ENCODE measurements at regions not wholly inside any gene's neighbourhood (a gene's known extent, or its start where the extent isn't known, plus 50 kb on each side); places are given as distances from the start of the nearest gene placed in this dataset.

- intact Hi-C loops (cut with micrococcal nuclease) = no loop called here
- H3K4me3 Mint-ChIP-seq (ENCODE audit: unreplicated experiment) = no peak overlapping the region
- H3K4me1 Mint-ChIP-seq (ENCODE audit: insufficient read depth, unreplicated experiment) = no peaks in the 10 kb centered on the region
- no peaks in the 10 kb centered on the region for H3K27me3 Mint-ChIP-seq (ENCODE audit: insufficient read depth, unreplicated experiment)
- CTCF ChIA-PET = interaction anchor here (0.7 kb wide), 2 partner anchors 24 to 34 kb away, joined by 3 read pairs; no protein-coding TSS in a partner anchor
- no TSS peak for BruUV-seq (replicated peaks)
- DNase-seq (ENCODE audit: unreplicated experiment) = no peak
- POLR2A ChIA-PET = no interaction called here
- H3K36me3 Mint-ChIP-seq (ENCODE audit: insufficient read depth, unreplicated experiment) = no peaks in the 10 kb centered on the region
- H3K27ac Mint-ChIP-seq (ENCODE audit: low read depth, unreplicated experiment) = no peak overlapping the region
- H3K9me3 Mint-ChIP-seq (ENCODE audit: unreplicated experiment) = peaks cover 22% of the 10 kb centered on the region
- TF ChIP-seq CTCF (IDR thresholded peaks at IDR 0.05; ENCODE audit: unreplicated experiment) = no peak
These were observed 247.4 kb upstream of the CELF4 start for GRCh38 chr18:37812961-37813360.

GRCh38 chr18:37805773-37806404 lies 240.3 kb upstream of the CELF4 start:
- CTCF ChIA-PET = no interaction called here
- POLR2A ChIA-PET = no interaction called here
- DNase-seq (ENCODE audit: unreplicated experiment) = no peak
- H3K36me3 Mint-ChIP-seq (ENCODE audit: insufficient read depth, unreplicated experiment) = no peaks in the 10 kb centered on the region
- intact Hi-C loops (cut with micrococcal nuclease) = no loop called here
- no peaks in the 10 kb centered on the region for H3K27me3 Mint-ChIP-seq (ENCODE audit: insufficient read depth, unreplicated experiment)
- H3K4me3 Mint-ChIP-seq (ENCODE audit: unreplicated experiment) = no peak overlapping the region
- H3K27ac Mint-ChIP-seq (ENCODE audit: low read depth, unreplicated experiment) = no peak overlapping the region
- no TSS peak for BruUV-seq (replicated peaks)
- no peak for TF ChIP-seq CTCF (IDR thresholded peaks at IDR 0.05; ENCODE audit: unreplicated experiment)
- H3K9me3 Mint-ChIP-seq (ENCODE audit: unreplicated experiment) = peaks cover 15% of the 10 kb centered on the region
- no peaks in the 10 kb centered on the region for H3K4me1 Mint-ChIP-seq (ENCODE audit: insufficient read depth, unreplicated experiment)

GRCh38 chr18:37796823-37797349 lies 231.3 kb upstream of the CELF4 start:
- ChIA-PET CTCF (interaction anchor here (0.7 kb wide), 2 partner anchors 9 to 218 kb away, joined by 3 read pairs; no protein-coding TSS in a partner anchor), POLR2A (no interaction called here)
- TF ChIP-seq CTCF (IDR thresholded peaks at IDR 0.05; ENCODE audit: unreplicated experiment) = no peak

GRCh38 chr18:37787452-37787851 lies 221.9 kb upstream of the CELF4 start:
- Mint-ChIP-seq H3K9me3 (ENCODE audit: unreplicated experiment) (no peaks in the 10 kb centered on the region), H3K27ac (ENCODE audit: low read depth, unreplicated experiment) (no peak overlapping the region), H3K4me3 (ENCODE audit: unreplicated experiment) (no peak overlapping the region), H3K36me3 (ENCODE audit: insufficient read depth, unreplicated experiment) (no peaks in the 10 kb centered on the region), H3K4me1 (ENCODE audit: insufficient read depth, unreplicated experiment) (no peaks in the 10 kb centered on the region), H3K27me3 (ENCODE audit: insufficient read depth, unreplicated experiment) (no peaks in the 10 kb centered on the region)
- ChIA-PET CTCF (interaction anchor here (0.6 to 3.2 kb wide), 3 partner anchors 9 to 238 kb away, joined by 3 to 16 read pairs (median 3); no protein-coding TSS in a partner anchor), POLR2A (no interaction called here)
- DNase-seq (ENCODE audit: unreplicated experiment) = no peak
- intact Hi-C loops (cut with micrococcal nuclease) = no loop called here
- no TSS peak for BruUV-seq (replicated peaks)
- TF ChIP-seq CTCF (IDR thresholded peaks at IDR 0.05; ENCODE audit: unreplicated experiment) = no peak

More at GRCh38 chr18:37796823-37797349, 231.3 kb upstream of the CELF4 start:
- no peak for DNase-seq (ENCODE audit: unreplicated experiment)
- no peaks in the 10 kb centered on the region for H3K9me3 Mint-ChIP-seq (ENCODE audit: unreplicated experiment)
- no peak overlapping the region for H3K27ac Mint-ChIP-seq (ENCODE audit: low read depth, unreplicated experiment)
- no peaks in the 10 kb centered on the region for H3K27me3 Mint-ChIP-seq (ENCODE audit: insufficient read depth, unreplicated experiment)
- intact Hi-C loops (cut with micrococcal nuclease) = no loop called here
- no peaks in the 10 kb centered on the region for H3K36me3 Mint-ChIP-seq (ENCODE audit: insufficient read depth, unreplicated experiment)
- H3K4me1 Mint-ChIP-seq (ENCODE audit: insufficient read depth, unreplicated experiment) = no peaks in the 10 kb centered on the region
- no TSS peak for BruUV-seq (replicated peaks)
- H3K4me3 Mint-ChIP-seq (ENCODE audit: unreplicated experiment) = no peak overlapping the region

All from MCF 10A (cell line).